Hematopoietic multipotent progenitor cell treated with erythropoietin and hydrocortisone succinate and interleukin-3 and kit ligand, for 8 days (in vitro differentiated cells): ENCODE measurements at regions not wholly inside any gene's neighbourhood (a gene's known extent, or its start where the extent isn't known, plus 50 kb on each side); places are given as distances from the start of the nearest gene placed in this dataset.
"Not testable (repeated sequence)": the region's sequence is repeated elsewhere in the genome, so short reads cannot be mapped to it uniquely, and the experiment has no call there.

Experiments used
- DNase-seq: peaks from one replicate; pipeline ENCODE4 v3.0.0-alpha.2; 2015

GRCh38 chr18:70397259-70397925 lies 108.5 kb downstream of the SOCS6 start:
- no peak for DNase-seq

DNA sequence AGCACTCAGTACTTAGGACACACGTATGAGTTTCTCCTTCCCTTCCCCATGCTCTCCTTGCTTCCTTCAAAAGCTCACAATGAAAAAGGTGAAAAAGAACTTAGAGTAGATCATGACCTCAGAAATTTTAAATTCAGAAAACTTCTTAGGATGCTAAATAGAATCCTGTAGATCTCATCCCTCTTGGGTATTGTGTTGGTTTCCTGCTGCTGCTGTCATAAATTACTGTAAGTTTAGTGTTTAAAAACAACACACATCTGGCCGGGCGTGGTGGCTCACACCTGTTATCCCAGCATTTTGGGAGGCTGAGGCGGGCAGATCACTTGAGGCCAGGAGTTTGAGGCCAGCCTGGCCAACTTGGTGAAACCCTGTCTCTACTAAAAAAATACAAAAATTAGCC lies 106.9 kb downstream of the SOCS6 start:
- DNase-seq = not testable (repeated sequence)

GRCh38 chr18:70394672-70395071 lies 105.8 kb downstream of the SOCS6 start:
- DNase-seq = no peak

- no peak for DNase-seq
Observed at GRCh38 chr18:70390371-70391090, 101.7 kb downstream of the SOCS6 start.

- DNase-seq = not testable (repeated sequence)
Observed at GRCh38 chr18:70389036-70389435, 100.2 kb downstream of the SOCS6 start.

GRCh38 chr18:70387027-70387426 lies 98.2 kb downstream of the SOCS6 start:
- DNase-seq = no peak

DNA sequence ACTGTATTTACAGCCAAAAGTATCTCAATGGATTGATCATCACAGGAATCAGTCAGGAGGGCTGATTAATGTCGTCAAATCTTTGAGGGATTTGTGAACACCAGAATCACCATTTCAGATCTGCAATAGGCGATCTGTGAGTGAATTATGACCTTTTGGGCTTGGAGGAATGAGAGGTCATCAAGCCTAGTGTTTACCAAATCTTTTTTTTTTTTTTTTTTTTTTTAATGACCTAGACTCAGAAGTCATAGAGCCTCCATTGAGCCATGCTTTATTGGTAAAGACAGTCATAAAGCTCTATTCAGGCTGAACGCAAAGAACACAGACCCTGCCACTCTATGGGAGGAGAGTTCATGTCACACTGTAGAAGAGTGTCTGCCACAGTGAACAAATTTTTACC lies 97.7 kb downstream of the SOCS6 start:
- DNase-seq = no peak

DNA sequence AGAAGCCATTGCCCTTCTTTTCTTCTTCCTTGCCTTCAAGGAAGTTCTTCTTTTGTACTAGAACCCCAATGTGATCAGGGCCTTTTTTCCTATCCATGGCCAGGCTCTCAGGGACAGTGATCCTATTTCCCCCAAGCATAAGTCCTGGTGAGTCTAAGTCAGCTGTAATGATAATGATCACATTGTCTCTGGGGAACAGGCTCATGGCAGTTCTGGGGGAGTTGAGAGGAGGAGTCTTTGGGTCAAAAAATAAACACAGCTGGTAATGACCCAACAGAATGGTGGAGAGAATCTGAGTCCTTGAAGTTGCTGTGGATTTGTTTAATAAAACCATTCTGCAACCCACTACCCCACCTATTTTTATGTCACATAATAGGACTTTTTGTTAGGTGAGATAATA lies 96.6 kb downstream of the SOCS6 start:
- peak; percentile 38 for DNase-seq

GRCh38 chr18:70384181-70384790 lies 95.4 kb downstream of the SOCS6 start:
- peak; percentile 70 for DNase-seq

GRCh38 chr18:70382992-70383717 lies 94.3 kb downstream of the SOCS6 start:
- no peak for DNase-seq

DNA sequence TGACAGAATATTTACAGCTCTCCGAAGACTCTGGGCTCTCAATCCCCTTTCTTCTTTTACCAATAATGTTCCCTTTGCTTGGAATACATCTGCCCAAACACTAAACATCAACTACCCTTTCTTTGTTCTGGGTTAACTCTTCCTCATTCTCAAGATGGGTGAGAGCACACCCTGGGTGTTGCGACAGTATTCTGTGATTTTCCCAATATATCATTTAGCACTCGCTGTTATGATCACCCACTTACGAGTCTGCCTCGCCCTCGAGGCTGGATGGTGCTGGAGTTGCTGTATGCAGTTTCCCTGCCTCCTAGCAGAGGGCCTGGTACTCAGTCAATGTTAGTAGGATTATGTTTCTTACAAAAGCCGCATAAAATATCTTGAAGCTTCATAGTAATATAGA lies 93.2 kb downstream of the SOCS6 start:
- DNase-seq = no peak

DNA sequence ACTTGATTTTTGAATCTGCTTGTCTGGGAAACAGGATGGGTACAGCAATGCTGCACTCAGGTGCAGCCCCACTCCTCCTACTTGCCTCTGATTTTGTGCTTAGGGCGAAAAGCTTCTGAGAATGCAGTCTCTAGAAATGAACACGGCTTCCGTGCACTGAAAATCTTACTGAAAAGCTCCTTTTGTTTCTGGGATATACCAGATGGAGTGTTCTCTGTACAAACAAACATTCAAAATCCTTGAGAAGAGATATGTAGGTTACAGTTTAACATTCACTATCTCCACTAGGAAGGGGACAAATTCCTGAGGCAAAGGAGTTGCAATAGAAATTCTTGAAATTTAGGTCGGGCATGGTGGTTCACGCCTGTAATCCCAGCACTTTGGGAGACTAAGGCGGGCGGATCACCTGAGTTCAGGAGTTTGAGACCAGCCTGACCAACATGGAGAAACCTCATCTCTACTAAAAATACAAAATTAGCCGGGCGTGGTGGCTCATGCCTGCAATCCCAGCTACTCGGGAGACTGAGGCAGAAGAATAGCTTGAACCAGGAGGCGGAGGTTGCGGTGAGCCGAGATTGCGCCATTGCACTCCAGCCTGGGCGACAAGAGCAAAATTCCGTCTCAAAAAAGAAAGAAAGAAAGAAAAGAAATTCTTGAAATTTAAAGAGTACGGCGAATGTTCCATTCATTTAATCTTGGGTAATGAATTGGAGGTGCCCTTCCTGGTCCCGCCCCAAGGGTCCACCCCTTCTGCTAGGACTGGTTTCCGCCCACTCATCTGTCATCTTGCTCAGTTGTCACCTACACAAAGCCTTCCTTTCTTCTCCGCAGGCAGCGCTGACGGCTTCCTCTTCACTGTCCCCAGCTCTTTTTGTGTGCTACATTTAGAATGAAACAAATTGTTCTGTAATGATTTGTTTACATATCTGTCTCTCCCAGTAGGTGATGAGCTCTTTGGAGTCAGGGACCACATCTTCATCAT lies 92.4 kb downstream of the SOCS6 start:
- peak; percentile 23 for DNase-seq
